Stomach (tissue), 8 donors: ENCODE measurements at regions not wholly inside any gene's neighbourhood (a gene's known extent, or its start where the extent isn't known, plus 50 kb on each side); places are given as distances from the start of the nearest gene placed in this dataset.

ENCODE experiments used
- DNase-seq, 2 donors: peaks; one replicate each; pipeline versions ENCODE4 v3.0.0 to v3.0.0-alpha.2; 2013 to 2019
- H3K27ac ChIP-seq, 5 donors: fragments of 200-600 bp in 4 of 5; sonication (generic) in 4 of 5; one replicate each; pipeline ENCODE4 v1.5.1; 2013 to 2019; ENCODE audit warnings: mild to moderate bottlenecking in 1 of 5, moderate library complexity in 1 of 5
- H3K27me3 ChIP-seq, 3 donors: fragments of 200-600 bp; sonication (generic); one replicate each; pipeline ENCODE4 v1.5.1; 2017 to 2019; ENCODE audit warnings: mixed run types in 1 of 3
- H3K36me3 ChIP-seq, 4 donors: fragments of 200-600 bp; sonication (generic); 1 replicate in 3 of 4; 2 replicates in 1 of 4; pipeline ENCODE4 v1.5.1; 2016 to 2019
- H3K4me1 ChIP-seq, 4 donors: fragments of 200-600 bp; sonication (generic); one replicate each; pipeline ENCODE4 v1.5.1; 2016 to 2019
- H3K4me3 ChIP-seq, 4 donors: fragments of 200-600 bp; sonication (generic) in 3 of 4; one replicate each; pipeline ENCODE4 v1.5.1; 2016 to 2019; ENCODE audit warnings: mild to moderate bottlenecking in 1 of 4
- H3K9me3 ChIP-seq, 4 donors: fragments of 200-600 bp; sonication (generic); one replicate each; pipeline ENCODE4 v1.5.1; 2016 to 2019
- EP300 ChIP-seq: sonication (generic); formaldehyde crosslinking; IDR thresholded peaks from one replicate; pipeline ENCODE4 v1.6.1; 2017; ENCODE audit warnings: antibody characterized with exemption
- POLR2A ChIP-seq, 4 donors: fragments of 450-650 bp; IDR thresholded peaks; one replicate each; pipeline ENCODE4 v1.6.1; 2016; ENCODE audit warnings: antibody characterized with exemption in 4 of 4, control low read depth in 2 of 4, mild to moderate bottlenecking in 1 of 4, moderate library complexity in 1 of 4
- POLR2AphosphoS5 ChIP-seq, 3 donors: sonication (generic); formaldehyde crosslinking; IDR thresholded peaks; one replicate each; pipeline ENCODE4 v1.6.1; 2016; ENCODE audit warnings: antibody characterized with exemption in 3 of 3
- WGBS, 5 donors: extraction: QIAGEN DNeasy Blood & Tissue Kit in 3 of 5; methylation state at CpG; one replicate each; pipeline versions ENCODE4 v1.1.5 to v1.1.7; 2013 to 2018; 5-methylcytosine and 5-hydroxymethylcytosine counted together
- intact Hi-C: fragments of 100-400 bp; cut with DNase I; formaldehyde crosslinking; loops from one replicate; pipeline ENCODE4 v1.15.1; 2023; ENCODE audit warnings: low total_unique reads
- TF ChIP-seq, protein P1 (sequence below), 7 experiments: fragments of 450-650 bp in 4 of 7; fragments of 200-600 bp in 3 of 7; sonication (generic) in 3 of 7; IDR thresholded peaks; one replicate each; pipeline ENCODE4 v1.5.1; 2016 to 2019; ENCODE audit warnings: antibody characterized with exemption in 7 of 7, control low read depth in 2 of 7, mild to moderate bottlenecking in 1 of 7
- donor health status: healthy with polysubstance abuse.
- donor health status: Bipolar disorder and iron deficiency.
- donor health status: healthy.

DNA sequence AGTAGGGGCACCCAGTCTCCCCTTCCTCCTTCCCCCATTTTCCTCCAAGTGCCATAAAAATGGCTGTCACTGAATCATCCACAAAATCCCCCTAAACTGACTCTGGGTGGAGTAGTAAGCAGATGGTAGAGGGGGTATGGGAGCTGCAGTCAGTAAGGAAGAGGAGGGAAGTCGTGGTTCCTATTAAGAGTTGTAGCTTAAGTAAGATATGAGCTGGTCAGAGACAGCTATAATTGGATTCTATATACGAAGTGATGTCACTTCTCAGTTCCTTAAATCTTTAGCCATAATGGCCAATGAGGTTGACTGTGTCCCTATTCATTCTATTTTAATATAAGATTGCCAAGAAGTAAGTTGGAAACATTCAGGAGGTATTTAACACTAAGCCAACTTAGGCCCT is 131.7 kb downstream of the SLC16A9 start:
- TF ChIP-seq EP300 (no peak), POLR2A (IDR thresholded peaks at IDR 0.05) (no peak), POLR2AphosphoS5 (IDR thresholded peaks at IDR 0.05) (no peak)
- TF ChIP-seq, protein P1, sequence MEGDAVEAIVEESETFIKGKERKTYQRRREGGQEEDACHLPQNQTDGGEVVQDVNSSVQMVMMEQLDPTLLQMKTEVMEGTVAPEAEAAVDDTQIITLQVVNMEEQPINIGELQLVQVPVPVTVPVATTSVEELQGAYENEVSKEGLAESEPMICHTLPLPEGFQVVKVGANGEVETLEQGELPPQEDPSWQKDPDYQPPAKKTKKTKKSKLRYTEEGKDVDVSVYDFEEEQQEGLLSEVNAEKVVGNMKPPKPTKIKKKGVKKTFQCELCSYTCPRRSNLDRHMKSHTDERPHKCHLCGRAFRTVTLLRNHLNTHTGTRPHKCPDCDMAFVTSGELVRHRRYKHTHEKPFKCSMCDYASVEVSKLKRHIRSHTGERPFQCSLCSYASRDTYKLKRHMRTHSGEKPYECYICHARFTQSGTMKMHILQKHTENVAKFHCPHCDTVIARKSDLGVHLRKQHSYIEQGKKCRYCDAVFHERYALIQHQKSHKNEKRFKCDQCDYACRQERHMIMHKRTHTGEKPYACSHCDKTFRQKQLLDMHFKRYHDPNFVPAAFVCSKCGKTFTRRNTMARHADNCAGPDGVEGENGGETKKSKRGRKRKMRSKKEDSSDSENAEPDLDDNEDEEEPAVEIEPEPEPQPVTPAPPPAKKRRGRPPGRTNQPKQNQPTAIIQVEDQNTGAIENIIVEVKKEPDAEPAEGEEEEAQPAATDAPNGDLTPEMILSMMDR (IDR thresholded peaks at IDR 0.05) = no peak
- no peaks in the 10 kb centered on the region for H3K36me3 ChIP-seq
- H3K27me3 ChIP-seq = no peaks in the 10 kb centered on the region
- DNase-seq = no peak
- peaks cover 0 to 5% (median 0%) of the 10 kb centered on the region in 4 donors for H3K4me1 ChIP-seq
- intact Hi-C loops = no loop called here
- no peak overlapping the region for H3K4me3 ChIP-seq
- 60 to 74% (median 61%) methylated on average over 2 of the region's 2 CpGs for WGBS, 5 donors
- no peak overlapping the region for H3K27ac ChIP-seq
- H3K9me3 ChIP-seq = no peaks in the 10 kb centered on the region

DNA sequence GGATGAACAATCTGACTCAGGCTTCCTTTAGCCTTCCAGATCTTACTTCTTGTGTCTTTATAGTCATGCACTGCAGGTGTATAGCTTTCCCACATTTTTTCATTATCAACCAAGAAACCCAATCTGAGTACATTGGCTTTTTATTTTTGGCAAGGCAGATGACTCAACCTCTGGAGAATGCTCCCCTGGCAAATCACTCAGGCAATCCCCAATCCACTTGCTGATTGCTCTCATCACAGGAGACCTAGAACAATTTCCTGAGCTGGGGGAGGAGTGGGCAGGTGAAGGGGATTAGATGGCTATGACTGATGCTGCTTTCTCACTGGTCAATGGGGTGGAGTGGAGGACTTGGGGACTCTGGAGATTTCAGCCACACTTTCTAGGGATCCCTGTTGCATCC is 134.4 kb downstream of the SLC16A9 start:
- H3K4me1 ChIP-seq = peaks cover 0 to 5% (median 0%) of the 10 kb centered on the region in 4 donors
- H3K9me3 ChIP-seq = no peaks in the 10 kb centered on the region
- no peaks in the 10 kb centered on the region for H3K36me3 ChIP-seq
- DNase-seq = no peak
- H3K27ac ChIP-seq = no peak overlapping the region
- intact Hi-C loops = no loop called here
- TF ChIP-seq, protein P1 (IDR thresholded peaks at IDR 0.05) = no peak
- TF ChIP-seq POLR2A (IDR thresholded peaks at IDR 0.05) = no peak
- no peak for TF ChIP-seq EP300
- no peak for TF ChIP-seq POLR2AphosphoS5 (IDR thresholded peaks at IDR 0.05)
- no peaks in the 10 kb centered on the region for H3K27me3 ChIP-seq
- no peak overlapping the region for H3K4me3 ChIP-seq

DNA sequence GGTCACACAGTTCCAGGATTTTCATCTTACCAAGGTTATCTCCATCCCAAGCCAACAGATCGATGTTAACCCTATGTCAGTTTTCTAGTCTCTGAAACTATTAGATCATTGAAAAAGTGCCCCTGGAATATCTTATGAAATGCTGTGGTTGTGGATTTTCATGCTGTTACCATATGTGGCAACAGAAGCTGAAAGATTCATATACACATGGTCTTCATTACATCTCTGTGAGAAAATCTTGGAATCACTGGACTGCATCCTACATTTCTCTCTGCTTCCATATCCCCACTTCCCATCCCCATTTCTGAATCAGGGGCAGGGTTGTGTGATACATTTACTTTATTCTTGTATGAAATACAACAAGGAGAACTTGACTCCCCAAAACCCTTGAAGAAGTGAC is 146.1 kb downstream of the SLC16A9 start:
- no peaks in the 10 kb centered on the region for H3K9me3 ChIP-seq
- no peaks in the 10 kb centered on the region for H3K36me3 ChIP-seq
- no peaks in the 10 kb centered on the region for H3K4me1 ChIP-seq
- intact Hi-C loops = no loop called here
- H3K4me3 ChIP-seq = no peak overlapping the region
- TF ChIP-seq POLR2A (IDR thresholded peaks at IDR 0.05) (no peak), POLR2AphosphoS5 (IDR thresholded peaks at IDR 0.05) (no peak), EP300 (no peak)
- TF ChIP-seq, protein P1 (IDR thresholded peaks at IDR 0.05) = no peak
- WGBS, 5 donors = 72 to 94% (median 77%) methylated on average over 1 of the region's 1 CpG
- no peak overlapping the region for H3K27ac ChIP-seq
- DNase-seq = no peak
- no peaks in the 10 kb centered on the region for H3K27me3 ChIP-seq

DNA sequence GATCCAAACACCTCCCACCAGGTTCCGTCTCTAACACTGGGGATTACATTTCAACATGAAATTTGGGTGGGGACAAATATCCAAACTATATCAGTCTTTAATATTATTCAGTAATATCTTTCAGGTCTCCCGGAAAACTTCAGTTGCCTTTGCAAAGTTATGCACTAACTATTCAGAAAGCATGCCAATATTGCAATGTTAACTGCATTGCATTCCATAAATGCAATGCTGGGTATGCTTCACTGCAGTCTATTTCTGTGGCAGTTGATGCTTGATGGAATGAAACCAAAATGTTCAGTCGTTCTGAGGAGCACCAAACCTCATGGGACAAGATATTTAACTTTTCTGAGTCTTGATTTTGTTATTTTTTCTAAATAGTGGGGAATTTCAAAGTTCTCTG is 147.5 kb downstream of the SLC16A9 start:
- Histone ChIP-seq H3K4me1 (no peaks in the 10 kb centered on the region), H3K9me3 (no peaks in the 10 kb centered on the region), H3K4me3 (no peak overlapping the region), H3K36me3 (no peaks in the 10 kb centered on the region), H3K27me3 (no peaks in the 10 kb centered on the region), H3K27ac (no peak overlapping the region)
- WGBS, 5 donors = 43 to 70% (median 50%) methylated on average over 3 of the region's 3 CpGs
- intact Hi-C loops = no loop called here
- DNase-seq = no peak
- TF ChIP-seq EP300 (no peak), POLR2A (IDR thresholded peaks at IDR 0.05) (no peak), POLR2AphosphoS5 (IDR thresholded peaks at IDR 0.05) (no peak)
- TF ChIP-seq, protein P1 (IDR thresholded peaks at IDR 0.05) = no peak
